Right lung (tissue), 2 donors: ENCODE measurements at regions not wholly inside any gene's neighbourhood (a gene's known extent, or its start where the extent isn't known, plus 50 kb on each side); places are given as distances from the start of the nearest gene placed in this dataset.
A peak's percentile ranks its signal among the peaks of the same experiment; 100 is the strongest.
"Not testable (repeated sequence)": the region's sequence is repeated elsewhere in the genome, so short reads cannot be mapped to it uniquely, and the experiment has no call there.

Experiments
- DNase-seq, 2 donors: peaks; one replicate each; pipeline ENCODE4 v3.0.0-alpha.2; 2013

GRCh38 chr9:32161209-32161608 is 223.2 kb upstream of the ACO1 start:
- no peak for DNase-seq

DNA sequence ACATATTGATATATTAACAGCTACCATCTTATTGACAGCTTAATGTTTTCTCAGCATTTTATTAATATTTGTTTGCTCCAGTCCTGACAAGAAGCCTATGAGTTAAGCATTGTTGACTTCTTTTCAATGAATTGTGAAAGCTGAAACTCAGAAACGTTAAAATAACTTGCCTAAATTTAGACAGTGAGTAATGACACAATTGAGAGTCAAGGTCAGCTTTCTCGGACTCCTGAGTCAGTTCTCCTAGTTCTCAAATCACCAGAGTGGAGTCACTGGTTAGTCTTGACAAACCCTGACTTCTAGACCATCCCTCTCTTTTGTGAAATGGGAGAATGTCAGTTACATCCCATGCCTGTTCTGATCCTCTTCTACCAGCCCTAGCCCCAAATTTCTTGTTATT is 222.7 kb upstream of the ACO1 start:
- DNase-seq, result no peak

DNA sequence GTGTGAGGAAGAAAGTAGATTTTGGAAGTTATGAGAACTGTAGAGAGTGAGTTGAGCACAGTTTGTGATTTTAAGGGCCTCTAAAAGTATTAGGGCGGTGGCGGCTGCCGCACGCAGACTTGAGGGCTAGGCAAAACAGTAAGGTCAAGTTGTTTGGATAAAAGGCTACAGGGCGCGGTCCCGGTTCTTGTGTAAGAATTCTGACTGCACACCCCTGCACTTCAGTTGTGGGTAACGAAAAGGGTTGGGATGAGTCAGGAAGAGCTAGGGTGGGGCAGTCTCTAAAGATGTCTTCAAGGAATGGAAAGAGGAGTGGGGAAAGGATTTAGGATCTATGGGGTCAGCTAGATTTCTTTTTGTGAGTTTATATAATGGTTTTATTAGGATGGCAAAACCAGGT is 218.1 kb upstream of the ACO1 start:
- DNase-seq, result not testable (repeated sequence)

GRCh38 chr9:32171339-32171738 is 213.1 kb upstream of the ACO1 start:
- DNase-seq, result peak in 1 of 2 donors; percentile 8

- no peak for DNase-seq
Measured at GRCh38 chr9:32172256-32172655, 212.2 kb upstream of the ACO1 start.

GRCh38 chr9:32177396-32177795 is 207.0 kb upstream of the ACO1 start:
- peak in 1 of 2 donors; percentile 10 for DNase-seq

- DNase-seq, result peak in 1 of 2 donors; percentile 15
Measured at GRCh38 chr9:32180597-32180996, 203.8 kb upstream of the ACO1 start.

- DNase-seq, result no peak
Measured at GRCh38 chr9:32200241-32200640, 184.2 kb upstream of the ACO1 start.

DNA sequence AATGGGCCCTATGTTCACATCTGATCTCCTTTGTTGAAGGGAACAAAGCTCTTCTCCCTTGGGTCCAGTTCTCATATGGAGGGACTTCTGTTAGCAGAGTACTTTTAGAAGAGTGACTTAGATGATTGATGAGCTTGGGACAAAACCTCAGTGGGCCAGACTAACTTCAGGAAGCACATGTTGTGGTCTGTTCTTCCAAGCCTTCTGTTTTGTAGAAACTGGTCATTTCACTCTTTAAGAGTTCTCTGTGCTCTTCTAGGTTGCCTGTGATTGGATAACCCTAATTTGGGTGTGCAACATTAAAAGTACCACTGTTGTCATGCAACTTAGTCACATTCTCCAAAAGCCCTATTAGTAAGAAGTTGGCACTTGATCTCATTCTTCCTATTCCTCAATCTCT is 183.5 kb upstream of the ACO1 start:
- no peak for DNase-seq

DNA sequence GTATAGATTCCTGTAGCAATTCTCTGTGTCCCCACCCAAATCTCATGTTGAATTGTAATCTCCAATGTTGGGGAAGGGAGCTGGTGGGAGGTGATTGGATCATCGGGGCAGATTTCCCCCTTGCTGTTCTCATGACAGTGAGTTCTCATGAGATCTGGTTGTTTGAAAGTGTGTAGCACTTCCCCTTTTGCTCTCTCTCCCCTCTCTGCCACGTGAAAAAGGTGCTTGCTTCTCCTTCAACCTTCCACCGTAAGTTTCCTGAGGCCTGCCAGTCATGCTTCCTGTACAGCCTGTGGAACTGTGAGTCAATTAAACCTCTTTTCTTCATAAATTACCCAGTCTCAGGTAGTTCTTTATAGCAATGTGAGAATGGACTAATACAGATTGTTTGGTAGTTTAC is 175.3 kb upstream of the ACO1 start:
- DNase-seq, result not testable (repeated sequence)

GRCh38 chr9:32218100-32218767 is 166.2 kb upstream of the ACO1 start:
- DNase-seq, result no peak

GRCh38 chr9:32220750-32221149 is 163.7 kb upstream of the ACO1 start:
- no peak for DNase-seq

DNA sequence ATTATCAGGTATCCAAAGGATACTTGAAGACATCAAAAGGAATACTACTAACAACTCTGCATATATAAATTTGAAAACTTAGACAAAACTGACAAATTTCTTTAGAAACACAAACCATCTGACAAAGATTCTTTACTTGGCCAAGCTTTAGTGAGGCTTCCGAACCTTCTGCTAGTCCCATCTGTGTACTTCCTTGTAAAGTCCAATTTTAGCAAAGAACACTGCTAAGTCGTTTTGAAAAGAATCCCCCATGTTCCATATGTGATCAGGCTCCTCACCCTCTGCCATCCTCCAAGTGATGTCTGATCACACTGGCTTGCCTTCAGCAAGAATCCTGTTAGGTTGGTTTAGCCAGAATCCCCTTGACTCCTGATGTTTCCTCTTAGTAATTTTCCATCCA is 150.0 kb upstream of the ACO1 start:
- no peak for DNase-seq

DNA sequence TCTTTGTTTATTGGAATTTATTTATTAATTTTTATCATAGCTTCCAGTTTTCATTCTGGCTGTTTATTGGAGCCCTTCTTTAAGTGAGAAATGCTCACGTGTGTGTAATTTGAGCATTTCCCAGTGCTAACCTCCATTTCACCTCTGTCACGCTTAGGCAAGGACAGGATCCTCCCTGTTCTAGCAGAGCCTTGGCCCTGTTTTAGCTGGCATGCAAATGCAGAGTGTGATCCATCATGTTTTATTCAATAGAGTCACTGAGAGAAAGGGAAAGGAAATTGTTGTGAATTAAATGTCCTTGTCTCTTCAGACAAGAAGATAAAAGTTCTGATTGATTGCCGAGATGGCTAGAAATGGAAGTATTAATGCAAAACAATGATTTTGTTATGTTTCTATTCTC is 137.3 kb upstream of the ACO1 start:
- no peak for DNase-seq

DNA sequence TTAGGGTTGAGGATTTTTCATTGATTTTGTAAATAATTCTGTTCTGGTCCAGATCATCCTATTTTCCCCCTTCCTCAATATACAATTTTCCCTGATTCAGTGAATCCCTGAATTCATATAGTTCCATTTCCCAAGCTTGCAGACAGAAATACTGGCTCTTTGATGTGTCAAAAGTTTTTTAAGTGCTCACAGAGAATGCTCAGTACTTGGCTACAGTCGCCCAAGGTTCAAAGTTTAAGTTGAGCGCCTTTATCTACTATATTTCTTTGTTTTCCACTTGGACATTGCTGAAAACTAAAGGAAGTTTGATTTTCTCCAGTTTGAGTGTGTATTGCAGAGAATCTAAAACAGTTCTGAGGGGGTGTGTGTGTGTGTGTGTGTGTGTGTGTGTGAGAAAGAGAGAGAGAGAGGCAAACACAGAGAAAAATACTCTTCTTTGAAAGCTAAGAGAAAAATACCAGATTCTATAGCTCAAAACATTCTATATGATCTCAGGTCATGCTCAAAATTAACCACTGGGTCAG is 136.2 kb upstream of the ACO1 start:
- DNase-seq, result no peak

GRCh38 chr9:32251539-32251938 is 132.9 kb upstream of the ACO1 start:
- peak; percentile 53 to 70 for DNase-seq

DNA sequence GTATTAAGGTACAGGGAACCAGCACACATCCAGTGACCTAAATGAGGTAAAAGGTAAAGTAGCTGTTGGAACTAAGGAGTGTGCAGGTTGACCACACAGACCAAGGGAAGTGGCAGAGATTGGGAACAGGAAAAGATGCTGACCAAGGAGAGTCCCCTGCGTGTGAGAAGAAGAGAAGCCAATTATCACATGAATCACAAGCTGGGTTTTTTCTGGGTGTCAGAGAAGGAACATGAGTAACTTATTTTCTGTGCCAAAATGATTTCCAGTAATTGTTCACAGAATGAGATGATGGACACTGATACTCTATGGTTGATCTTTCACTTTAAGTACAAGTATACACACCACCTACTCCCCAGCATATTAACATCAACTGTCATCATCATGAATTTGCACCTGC is 130.7 kb upstream of the ACO1 start:
- DNase-seq, result no peak

GRCh38 chr9:32255026-32255425 is 129.4 kb upstream of the ACO1 start:
- no peak for DNase-seq

- DNase-seq, result no peak
Measured at GRCh38 chr9:32258482-32258881, 126.0 kb upstream of the ACO1 start.

GRCh38 chr9:32260151-32260862 is 124.1 kb upstream of the ACO1 start:
- no peak for DNase-seq

GRCh38 chr9:32264170-32264864 is 120.1 kb upstream of the ACO1 start:
- no peak for DNase-seq

GRCh38 chr9:32265037-32265436 is 119.4 kb upstream of the ACO1 start:
- DNase-seq, result no peak

DNA sequence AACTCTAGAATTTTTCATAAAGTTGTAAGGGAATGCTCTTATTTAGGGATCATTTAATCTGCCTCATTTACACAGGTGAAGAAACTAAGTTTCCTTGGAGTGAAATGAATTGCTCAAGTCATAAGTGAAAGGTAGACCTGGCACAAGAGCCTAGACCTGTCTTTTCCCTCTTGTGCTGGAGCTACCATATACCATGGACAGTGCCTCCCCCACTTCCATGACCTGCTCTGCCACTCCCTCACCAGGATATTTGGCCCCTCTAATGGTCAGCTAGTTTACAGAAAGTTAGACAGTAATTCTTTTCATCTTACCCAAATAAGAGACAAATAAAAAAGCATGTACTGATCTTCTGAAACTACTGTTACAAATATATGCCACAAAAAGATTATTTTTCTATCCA is 105.5 kb upstream of the ACO1 start:
- DNase-seq, result no peak
